ENCODE measurements at regions not wholly inside any gene's neighbourhood (a gene's known extent, or its start where the extent isn't known, plus 50 kb on each side); places are given as distances from the start of the nearest gene placed in this dataset.

DNA sequence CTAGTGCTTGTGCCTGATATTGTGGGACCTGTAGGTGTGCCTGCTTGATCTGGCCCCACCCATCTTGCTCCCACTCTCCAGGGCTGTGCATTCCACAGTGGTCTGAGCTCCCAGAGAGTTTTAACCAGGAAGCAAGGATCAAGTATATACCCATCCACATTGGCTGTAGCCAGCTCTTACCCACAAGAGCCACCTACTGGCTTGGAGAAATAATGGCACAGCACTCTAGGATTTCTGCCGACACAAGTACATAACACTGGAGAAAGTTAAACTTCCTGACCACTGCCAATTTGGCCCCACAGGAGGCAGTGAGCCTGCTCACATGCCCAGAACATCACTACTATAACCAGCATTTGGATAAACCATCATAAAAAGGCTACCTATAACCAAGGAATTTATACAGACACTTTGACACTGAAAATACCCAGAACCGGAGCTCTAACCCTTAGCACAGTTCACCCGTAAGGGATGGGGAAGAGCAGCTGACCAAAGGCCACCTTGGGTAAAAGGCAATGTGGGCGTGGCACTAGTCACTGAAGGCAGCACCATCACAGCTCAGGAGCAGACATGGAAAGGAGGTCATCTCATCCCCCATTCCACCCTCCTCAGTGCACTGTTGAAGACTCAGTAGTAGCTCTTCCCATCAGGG, 440.4 kb downstream of the BTBD3 start:
- ChIA-PET CTCF (interaction anchor here (0.7 kb wide), 1 partner anchor 8 kb away, joined by 3 read pairs; no protein-coding TSS in a partner anchor), POLR2A (no interaction called here)
- DNase-seq (ENCODE audit: extremely low spot score): no peak

DNA sequence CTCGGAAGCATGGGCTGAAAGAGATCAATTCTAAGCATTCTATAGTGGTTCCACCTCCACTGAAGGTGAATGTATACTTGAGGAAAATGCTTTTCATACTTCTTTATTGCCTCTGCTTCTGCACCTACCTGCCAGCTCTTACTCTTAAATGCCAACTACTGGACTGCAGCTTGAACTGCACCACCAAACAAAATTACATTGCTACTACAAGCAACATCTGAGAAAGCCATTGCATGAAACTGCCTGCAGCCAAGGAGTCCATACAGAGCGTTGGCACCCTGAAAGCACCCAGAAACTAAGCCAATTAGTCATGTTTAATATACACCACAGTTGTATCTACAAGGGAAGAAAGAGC, 440.9 kb downstream of the BTBD3 start:
- ChIA-PET POLR2A (no interaction called here), CTCF (interaction anchor here (0.7 kb wide), 1 partner anchor 9 kb away, joined by 3 read pairs; no protein-coding TSS in a partner anchor)
- DNase-seq (ENCODE audit: extremely low spot score): no peak
- TF ChIP-seq, protein P1, sequence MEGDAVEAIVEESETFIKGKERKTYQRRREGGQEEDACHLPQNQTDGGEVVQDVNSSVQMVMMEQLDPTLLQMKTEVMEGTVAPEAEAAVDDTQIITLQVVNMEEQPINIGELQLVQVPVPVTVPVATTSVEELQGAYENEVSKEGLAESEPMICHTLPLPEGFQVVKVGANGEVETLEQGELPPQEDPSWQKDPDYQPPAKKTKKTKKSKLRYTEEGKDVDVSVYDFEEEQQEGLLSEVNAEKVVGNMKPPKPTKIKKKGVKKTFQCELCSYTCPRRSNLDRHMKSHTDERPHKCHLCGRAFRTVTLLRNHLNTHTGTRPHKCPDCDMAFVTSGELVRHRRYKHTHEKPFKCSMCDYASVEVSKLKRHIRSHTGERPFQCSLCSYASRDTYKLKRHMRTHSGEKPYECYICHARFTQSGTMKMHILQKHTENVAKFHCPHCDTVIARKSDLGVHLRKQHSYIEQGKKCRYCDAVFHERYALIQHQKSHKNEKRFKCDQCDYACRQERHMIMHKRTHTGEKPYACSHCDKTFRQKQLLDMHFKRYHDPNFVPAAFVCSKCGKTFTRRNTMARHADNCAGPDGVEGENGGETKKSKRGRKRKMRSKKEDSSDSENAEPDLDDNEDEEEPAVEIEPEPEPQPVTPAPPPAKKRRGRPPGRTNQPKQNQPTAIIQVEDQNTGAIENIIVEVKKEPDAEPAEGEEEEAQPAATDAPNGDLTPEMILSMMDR (IDR thresholded peaks at IDR 0.05; ENCODE audit: control extremely low read depth, extremely low read depth, low read depth, missing control alignments): no peak

More for the DNA sequence above, 440.4 kb downstream of the BTBD3 start:
- TF ChIP-seq, protein P1 (IDR thresholded peaks at IDR 0.05; ENCODE audit: control extremely low read depth, extremely low read depth, low read depth, missing control alignments): no peak

DNA sequence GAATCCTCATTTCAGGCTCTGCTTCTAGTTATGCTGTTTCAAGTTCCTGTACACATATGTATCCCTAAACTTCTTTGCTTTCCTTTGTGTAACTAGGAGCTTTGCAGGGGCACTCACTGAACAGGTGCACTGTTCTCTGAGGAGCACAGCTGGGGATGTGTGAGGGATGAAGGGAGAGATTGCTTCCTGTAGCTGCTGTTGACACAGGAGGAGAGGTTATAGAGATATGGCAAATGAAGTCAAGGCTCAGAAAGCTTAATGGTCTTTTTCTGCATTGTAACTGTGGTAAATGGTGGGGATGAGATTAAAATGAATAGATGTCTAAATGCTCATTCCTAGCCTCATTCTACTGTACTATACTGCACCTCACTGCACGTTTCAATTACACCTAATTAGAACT, 454.3 kb downstream of the BTBD3 start:
- DNase-seq (ENCODE audit: extremely low spot score): no peak
- CTCF ChIA-PET: interaction anchor here (1.3 kb wide), 1 partner anchor 110 kb away, joined by 3 read pairs; no protein-coding TSS in a partner anchor
- POLR2A ChIA-PET: no interaction called here
- TF ChIP-seq, protein P1 (IDR thresholded peaks at IDR 0.05; ENCODE audit: control extremely low read depth, extremely low read depth, low read depth, missing control alignments): no peak

DNA sequence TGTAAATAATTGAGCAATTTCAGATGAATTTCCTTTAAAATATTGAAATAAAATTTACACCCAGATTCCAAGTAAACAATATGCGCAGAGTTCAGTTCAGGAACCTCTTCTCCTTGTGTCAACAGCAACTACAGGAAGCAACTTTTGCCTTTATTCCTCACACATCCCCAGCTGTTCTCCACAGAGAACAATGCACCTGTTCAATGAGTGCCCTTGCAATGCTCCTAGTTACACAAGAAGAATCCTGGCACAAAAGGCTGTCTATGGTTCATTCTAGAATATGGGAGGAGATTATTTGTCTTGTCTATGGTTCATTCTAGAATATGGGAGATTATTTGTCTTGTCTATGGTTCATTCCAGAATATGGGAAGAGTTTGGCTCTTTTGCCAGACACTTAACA, 454.9 kb downstream of the BTBD3 start:
- POLR2A ChIA-PET: no interaction called here
- CTCF ChIA-PET: interaction anchor here (1.3 kb wide), 1 partner anchor 110 kb away, joined by 3 read pairs; no protein-coding TSS in a partner anchor
- TF ChIP-seq, protein P1 (IDR thresholded peaks at IDR 0.05; ENCODE audit: control extremely low read depth, extremely low read depth, low read depth, missing control alignments): no peak
- DNase-seq (ENCODE audit: extremely low spot score): no peak

DNA sequence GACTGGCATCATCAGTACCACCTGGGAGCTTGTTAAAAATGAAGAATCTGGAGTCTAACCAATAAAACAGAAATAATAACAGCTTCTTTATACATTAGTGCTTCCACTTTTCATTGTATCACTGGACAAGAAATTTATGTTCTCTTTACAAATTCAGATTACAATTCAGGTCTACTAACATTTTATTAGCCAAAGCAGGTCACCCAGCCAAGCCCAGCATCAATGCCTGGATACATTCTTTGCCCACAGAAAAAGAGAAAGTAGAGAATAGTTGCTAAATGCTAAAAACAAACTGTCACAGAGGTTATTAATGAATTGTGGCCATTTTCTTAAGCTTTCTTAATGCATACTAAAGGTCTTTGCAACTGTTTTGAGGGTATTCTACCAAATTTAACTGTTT, 458.3 kb downstream of the BTBD3 start:
- DNase-seq (ENCODE audit: extremely low spot score): no peak
- POLR2A ChIA-PET: no interaction called here
- TF ChIP-seq, protein P1 (IDR thresholded peaks at IDR 0.05; ENCODE audit: control extremely low read depth, extremely low read depth, low read depth, missing control alignments): no peak
- CTCF ChIA-PET: no interaction called here

DNA sequence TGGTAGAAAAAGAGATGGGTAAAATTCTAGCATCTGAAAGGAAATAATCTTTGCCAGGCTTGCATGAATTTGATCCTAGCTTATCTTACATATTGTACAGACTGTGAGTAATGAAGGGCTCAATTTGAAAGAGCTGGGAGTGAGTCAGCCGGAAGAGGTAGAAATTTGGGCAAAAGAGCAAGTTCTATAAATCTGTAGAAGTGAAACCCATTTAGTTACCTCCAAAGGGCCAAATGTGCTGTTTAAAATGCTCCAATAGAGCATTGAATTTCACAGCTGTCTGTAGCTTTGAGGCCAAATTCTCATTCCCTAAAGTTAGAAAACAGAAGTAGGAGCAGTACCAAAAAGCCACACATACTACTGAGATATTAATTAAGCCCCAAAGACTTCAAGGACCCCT, 466.1 kb downstream of the BTBD3 start:
- ChIA-PET POLR2A (no interaction called here), CTCF (interaction anchor here (1.3 kb wide), 1 partner anchor 13 kb away, joined by 5 read pairs; no protein-coding TSS in a partner anchor)
- TF ChIP-seq, protein P1 (IDR thresholded peaks at IDR 0.05; ENCODE audit: control extremely low read depth, extremely low read depth, low read depth, missing control alignments): no peak
- DNase-seq (ENCODE audit: extremely low spot score): no peak

All from GM10248 (cell line).